GM18511 (cell line): ENCODE measurements at regions not wholly inside any gene's neighbourhood (a gene's known extent, or its start where the extent isn't known, plus 50 kb on each side); places are given as distances from the start of the nearest gene placed in this dataset.
"Not testable (repeated sequence)": the region's sequence is repeated elsewhere in the genome, so short reads cannot be mapped to it uniquely, and the experiment has no call there.

Experiments
- ATAC-seq: cut with Tn5 transposase; IDR thresholded peaks from one replicate; pipeline ENCODE4 v1.9.1; 2021; ENCODE audit warnings: mild to moderate bottlenecking, moderate library complexity; ENCODE audit not compliant: unreplicated experiment

GRCh38 chr12:131634037-131634436 is 76.9 kb upstream of the SFSWAP start:
- no peak for ATAC-seq

GRCh38 chr12:131635012-131635411 is 75.9 kb upstream of the SFSWAP start:
- not testable (repeated sequence) for ATAC-seq

GRCh38 chr12:131635491-131636122 is 75.3 kb upstream of the SFSWAP start:
- ATAC-seq = no peak

- no peak for ATAC-seq
Observed at GRCh38 chr12:131636266-131636665, 74.6 kb upstream of the SFSWAP start.

GRCh38 chr12:131636940-131637750 is 73.7 kb upstream of the SFSWAP start:
- ATAC-seq = no peak

GRCh38 chr12:131637986-131638385 is 72.9 kb upstream of the SFSWAP start:
- no peak for ATAC-seq

GRCh38 chr12:131639270-131639940 is 71.5 kb upstream of the SFSWAP start:
- ATAC-seq = no peak

- no peak for ATAC-seq
Observed at GRCh38 chr12:131640525-131640924, 70.4 kb upstream of the SFSWAP start.

GRCh38 chr12:131641315-131641714 is 69.6 kb upstream of the SFSWAP start:
- no peak for ATAC-seq

GRCh38 chr12:131642101-131642540 is 68.8 kb upstream of the SFSWAP start:
- ATAC-seq = no peak

GRCh38 chr12:131642771-131643170 is 68.1 kb upstream of the SFSWAP start:
- ATAC-seq = no peak

GRCh38 chr12:131643631-131644452 is 67.0 kb upstream of the SFSWAP start:
- no peak for ATAC-seq

GRCh38 chr12:131644481-131644880 is 66.4 kb upstream of the SFSWAP start:
- ATAC-seq = no peak

GRCh38 chr12:131644917-131645316 is 66.0 kb upstream of the SFSWAP start:
- ATAC-seq = not testable (repeated sequence)

- ATAC-seq = not testable (repeated sequence)
Observed at GRCh38 chr12:131645557-131645956, 65.3 kb upstream of the SFSWAP start.

- ATAC-seq = not testable (repeated sequence)
Observed at GRCh38 chr12:131646444-131646843, 64.4 kb upstream of the SFSWAP start.

- no peak for ATAC-seq
Observed at GRCh38 chr12:131647667-131648066, 63.2 kb upstream of the SFSWAP start.

GRCh38 chr12:131655469-131656174 is 55.3 kb upstream of the SFSWAP start:
- not testable (repeated sequence) for ATAC-seq

GRCh38 chr12:131656796-131657195 is 54.1 kb upstream of the SFSWAP start:
- ATAC-seq = not testable (repeated sequence)

- ATAC-seq = not testable (repeated sequence)
Observed at GRCh38 chr12:131658605-131659004, 52.3 kb upstream of the SFSWAP start.
